ENCODE measurements at regions not wholly inside any gene's neighbourhood (a gene's known extent, or its start where the extent isn't known, plus 50 kb on each side); places are given as distances from the start of the nearest gene placed in this dataset.

GRCh38 chr2:54360055-54360792 lies 95.9 kb upstream of the SPTBN1 start:
- DNase-seq, result peak; percentile 11
- in situ Hi-C loops (cut with HindIII; ENCODE audit: low pct_ligation_motif_present, low pct_unique_long_range_greater_than_20kb, low sequenced_read_pairs), result no loop called here

- in situ Hi-C loops (cut with HindIII; ENCODE audit: low pct_ligation_motif_present, low pct_unique_long_range_greater_than_20kb, low sequenced_read_pairs), result no loop called here
- no peak for DNase-seq
Measured at GRCh38 chr2:54364409-54364808, 91.7 kb upstream of the SPTBN1 start.

GRCh38 chr2:54365661-54366060 lies 90.5 kb upstream of the SPTBN1 start:
- no peak for DNase-seq
- in situ Hi-C loops (cut with HindIII; ENCODE audit: low pct_ligation_motif_present, low pct_unique_long_range_greater_than_20kb, low sequenced_read_pairs), result no loop called here

GRCh38 chr2:54366487-54367280 lies 89.4 kb upstream of the SPTBN1 start:
- no peak for DNase-seq

GRCh38 chr2:54370405-54371104 lies 85.6 kb upstream of the SPTBN1 start:
- in situ Hi-C loops (cut with HindIII; ENCODE audit: low pct_ligation_motif_present, low pct_unique_long_range_greater_than_20kb, low sequenced_read_pairs), result no loop called here
- DNase-seq, result no peak

More at GRCh38 chr2:54366487-54367280, 89.4 kb upstream of the SPTBN1 start:
- in situ Hi-C loops (cut with HindIII; ENCODE audit: low pct_ligation_motif_present, low pct_unique_long_range_greater_than_20kb, low sequenced_read_pairs), result no loop called here

GRCh38 chr2:54371460-54372065 lies 84.6 kb upstream of the SPTBN1 start:
- no peak for DNase-seq

GRCh38 chr2:54372361-54372760 lies 83.8 kb upstream of the SPTBN1 start:
- DNase-seq, result no peak
- in situ Hi-C loops (cut with HindIII; ENCODE audit: low pct_ligation_motif_present, low pct_unique_long_range_greater_than_20kb, low sequenced_read_pairs), result no loop called here

More at GRCh38 chr2:54371460-54372065, 84.6 kb upstream of the SPTBN1 start:
- in situ Hi-C loops (cut with HindIII; ENCODE audit: low pct_ligation_motif_present, low pct_unique_long_range_greater_than_20kb, low sequenced_read_pairs), result no loop called here

- DNase-seq, result no peak
- in situ Hi-C loops (cut with HindIII; ENCODE audit: low pct_ligation_motif_present, low pct_unique_long_range_greater_than_20kb, low sequenced_read_pairs), result no loop called here
Measured at GRCh38 chr2:54373855-54374254, 82.3 kb upstream of the SPTBN1 start.

GRCh38 chr2:54374591-54375364 lies 81.3 kb upstream of the SPTBN1 start:
- in situ Hi-C loops (cut with HindIII; ENCODE audit: low pct_ligation_motif_present, low pct_unique_long_range_greater_than_20kb, low sequenced_read_pairs), result no loop called here
- DNase-seq, result no peak

- no peak for DNase-seq
- in situ Hi-C loops (cut with HindIII; ENCODE audit: low pct_ligation_motif_present, low pct_unique_long_range_greater_than_20kb, low sequenced_read_pairs), result no loop called here
Measured at GRCh38 chr2:54377451-54377850, 78.7 kb upstream of the SPTBN1 start.

- in situ Hi-C loops (cut with HindIII; ENCODE audit: low pct_ligation_motif_present, low pct_unique_long_range_greater_than_20kb, low sequenced_read_pairs), result no loop called here
- no peak for DNase-seq
Measured at GRCh38 chr2:54377901-54378493, 78.1 kb upstream of the SPTBN1 start.

GRCh38 chr2:54380670-54381069 lies 75.5 kb upstream of the SPTBN1 start:
- in situ Hi-C loops (cut with HindIII; ENCODE audit: low pct_ligation_motif_present, low pct_unique_long_range_greater_than_20kb, low sequenced_read_pairs), result no loop called here
- no peak for DNase-seq

- DNase-seq, result no peak
- in situ Hi-C loops (cut with HindIII; ENCODE audit: low pct_ligation_motif_present, low pct_unique_long_range_greater_than_20kb, low sequenced_read_pairs), result no loop called here
Measured at GRCh38 chr2:54381293-54381692, 74.8 kb upstream of the SPTBN1 start.

- in situ Hi-C loops (cut with HindIII; ENCODE audit: low pct_ligation_motif_present, low pct_unique_long_range_greater_than_20kb, low sequenced_read_pairs), result no loop called here
- no peak for DNase-seq
Measured at GRCh38 chr2:54382601-54383000, 73.5 kb upstream of the SPTBN1 start.

GRCh38 chr2:54384301-54385203 lies 71.6 kb upstream of the SPTBN1 start:
- no peak for DNase-seq
- in situ Hi-C loops (cut with HindIII; ENCODE audit: low pct_ligation_motif_present, low pct_unique_long_range_greater_than_20kb, low sequenced_read_pairs), result no loop called here

GRCh38 chr2:54385271-54385670 lies 70.9 kb upstream of the SPTBN1 start:
- no peak for DNase-seq
- in situ Hi-C loops (cut with HindIII; ENCODE audit: low pct_ligation_motif_present, low pct_unique_long_range_greater_than_20kb, low sequenced_read_pairs), result no loop called here

GRCh38 chr2:54386585-54386984 lies 69.5 kb upstream of the SPTBN1 start:
- in situ Hi-C loops (cut with HindIII; ENCODE audit: low pct_ligation_motif_present, low pct_unique_long_range_greater_than_20kb, low sequenced_read_pairs), result no loop called here
- DNase-seq, result no peak
